Activated CD8-positive, alpha-beta T cell treated with anti-CD3 and anti-CD28 coated beads for 36 hours (primary cell): ENCODE measurements at regions not wholly inside any gene's neighbourhood (a gene's known extent, or its start where the extent isn't known, plus 50 kb on each side); places are given as distances from the start of the nearest gene placed in this dataset.
"Not testable (repeated sequence)": the region's sequence is repeated elsewhere in the genome, so short reads cannot be mapped to it uniquely, and the experiment has no call there.

Experiments
- ATAC-seq: fragments of 200-7000 bp; cut with Tn5 transposase; one replicate; pipeline ENCODE4 v1.10.0; 2021; ENCODE audit warnings: mild to moderate bottlenecking, moderate library complexity
- CTCF ChIA-PET: fragments of 350-600 bp; sonication (Branson Sonifier 250); formaldehyde crosslinking; loops from one replicate; lab custom pipeline; 2021; ENCODE audit warnings: antibody characterized with exemption; lab: Charles Lee
- POLR2A ChIA-PET: fragments of 350-600 bp; sonication (Branson Sonifier 250); formaldehyde crosslinking; loops from one replicate; lab custom pipeline; 2021; ENCODE audit warnings: antibody characterized with exemption; lab: Charles Lee
- DNase-seq: peaks from one replicate; pipeline ENCODE4 v3.0.0-alpha.2; 2020
- H3K27ac Mint-ChIP-seq: one replicate; pipeline ENCODE4 v1.8.0; 2021; ENCODE audit warnings: mild to moderate bottlenecking, mixed read lengths
- H3K27me3 Mint-ChIP-seq: one replicate; pipeline ENCODE4 v1.8.0; 2021; ENCODE audit warnings: mixed read lengths
- H3K36me3 Mint-ChIP-seq: one replicate; pipeline ENCODE4 v1.8.0; 2021; ENCODE audit warnings: low read depth, mixed read lengths
- H3K4me1 Mint-ChIP-seq: one replicate; pipeline ENCODE4 v1.8.0; 2021; ENCODE audit warnings: low read depth, mixed read lengths
- H3K4me3 Mint-ChIP-seq: one replicate; pipeline ENCODE4 v1.8.0; 2021; ENCODE audit warnings: mild to moderate bottlenecking, moderate library complexity, mixed read lengths
- H3K9me3 Mint-ChIP-seq: one replicate; pipeline ENCODE4 v1.8.0; 2021; ENCODE audit warnings: mixed read lengths
- CTCF ChIP-seq: fragments of 200-600 bp; IDR thresholded peaks from one replicate; pipeline ENCODE4 v1.8.0; 2022; ENCODE audit warnings: antibody characterized with exemption, mild to moderate bottlenecking
- intact Hi-C: fragments of 100-400 bp; cut with micrococcal nuclease; formaldehyde crosslinking; loops from one replicate; pipeline ENCODE4 v1.10.0; 2022

DNA sequence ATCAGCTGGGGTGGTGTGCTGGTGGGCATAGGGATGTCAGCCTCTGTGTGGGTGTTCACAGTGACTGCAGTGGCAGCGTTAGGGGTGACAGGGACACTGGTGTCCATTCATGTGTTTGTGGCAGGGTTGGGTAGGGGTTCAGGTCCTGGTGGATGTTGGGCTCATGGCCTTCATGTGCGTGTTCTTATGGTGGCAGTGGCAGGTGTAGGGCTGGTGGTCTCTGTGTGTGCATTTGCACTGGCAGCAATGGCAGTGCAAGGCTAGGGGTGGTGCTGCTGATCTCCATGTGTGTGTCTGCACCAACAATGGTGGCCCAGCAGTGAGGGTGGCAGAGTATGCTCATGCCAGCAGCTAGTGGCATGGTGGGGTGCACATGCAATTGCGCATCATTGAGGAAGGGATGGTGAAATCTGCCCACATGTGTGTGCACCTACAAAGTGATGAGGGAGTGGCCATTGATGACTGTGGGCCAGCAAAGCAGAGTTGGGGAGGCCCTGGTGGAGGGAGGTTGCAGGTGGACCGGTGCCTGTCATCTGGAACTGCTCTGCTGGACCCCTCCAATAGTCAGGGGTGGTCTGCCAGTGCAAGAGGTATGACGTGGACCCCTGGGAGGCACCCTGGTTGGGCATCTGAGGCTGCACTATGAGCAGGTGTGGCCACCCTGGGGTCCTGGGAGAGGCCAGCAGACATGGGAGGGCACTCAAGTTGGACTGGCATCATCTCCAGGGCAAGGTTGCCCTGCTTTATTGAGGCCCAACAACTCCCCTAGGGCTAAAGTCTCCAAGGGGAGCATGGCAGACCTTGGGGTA is 182.9 kb downstream of the TTC6 start:
- Mint-ChIP-seq H3K27ac (no peak overlapping the region), H3K36me3 (no peaks in the 10 kb centered on the region)

DNA sequence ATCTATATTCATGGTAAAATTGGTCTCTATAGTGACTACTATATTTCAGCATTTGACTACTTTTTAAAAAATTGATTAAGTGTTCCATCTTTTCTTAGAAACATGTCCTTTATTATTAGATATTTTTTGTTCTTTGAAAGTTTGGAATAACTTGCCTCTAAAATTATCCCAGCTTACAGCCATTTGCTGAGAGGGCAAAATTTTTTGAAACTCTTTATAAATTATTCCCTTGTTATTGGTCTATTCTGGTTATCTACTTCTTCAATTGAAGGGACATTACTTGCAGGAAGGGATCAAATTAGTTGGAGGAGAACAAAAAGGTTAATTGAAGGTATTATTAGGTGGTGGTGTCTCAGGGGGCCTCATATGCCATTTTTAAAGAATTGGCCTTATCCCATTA is 184.1 kb downstream of the TTC6 start:
- ATAC-seq (no peak), DNase-seq (no peak)
- peaks cover 6% of the 10 kb centered on the region for H3K9me3 Mint-ChIP-seq
- no peaks in the 10 kb centered on the region for H3K27me3 Mint-ChIP-seq
- no peak overlapping the region for H3K4me3 Mint-ChIP-seq
- intact Hi-C loops: no loop called here
- ChIA-PET POLR2A (no interaction called here), CTCF (no interaction called here)
- no peak overlapping the region for H3K27ac Mint-ChIP-seq
- H3K4me1 Mint-ChIP-seq: no peaks in the 10 kb centered on the region
- H3K36me3 Mint-ChIP-seq: no peaks in the 10 kb centered on the region
- TF ChIP-seq CTCF: no peak

More for the DNA sequence above, 182.9 kb downstream of the TTC6 start:
- Mint-ChIP-seq H3K4me3 (no peak overlapping the region), H3K4me1 (no peaks in the 10 kb centered on the region), H3K9me3 (peaks cover 3% of the 10 kb centered on the region), H3K27me3 (no peaks in the 10 kb centered on the region)
- TF ChIP-seq CTCF: no peak
- ATAC-seq: no peak
- ChIA-PET POLR2A (no interaction called here), CTCF (no interaction called here)
- DNase-seq: no peak
- intact Hi-C loops: no loop called here

DNA sequence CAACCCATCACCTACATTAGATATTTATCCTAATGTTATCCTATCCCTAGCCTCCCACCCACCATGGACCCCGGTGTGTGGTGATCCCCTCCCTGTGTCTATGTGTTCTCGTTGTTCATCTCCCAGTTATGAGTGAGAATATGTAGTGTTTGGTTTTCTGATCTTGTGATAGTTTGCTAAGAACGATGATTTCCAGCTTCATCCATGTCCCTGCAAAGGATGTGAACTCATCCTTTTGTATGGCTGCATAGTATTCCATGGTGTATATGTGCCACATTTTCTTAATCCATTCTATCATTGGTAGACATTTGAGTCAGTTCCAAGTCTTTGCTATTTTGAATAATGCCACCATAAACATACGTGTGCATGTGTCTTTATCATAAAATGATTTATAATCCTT is 185.3 kb downstream of the TTC6 start:
- H3K4me3 Mint-ChIP-seq, ATAC-seq, POLR2A ChIA-PET, H3K4me1 Mint-ChIP-seq, H3K27ac Mint-ChIP-seq, H3K9me3 Mint-ChIP-seq, DNase-seq, intact Hi-C loops, H3K36me3 Mint-ChIP-seq, CTCF ChIA-PET, H3K27me3 Mint-ChIP-seq: not testable (repeated sequence)

GRCh38 chr14:37784203-37784826 is 188.9 kb downstream of the TTC6 start:
- H3K4me1 Mint-ChIP-seq, CTCF ChIA-PET, ATAC-seq, POLR2A ChIA-PET, H3K36me3 Mint-ChIP-seq, intact Hi-C loops, H3K4me3 Mint-ChIP-seq, H3K27ac Mint-ChIP-seq, H3K9me3 Mint-ChIP-seq, H3K27me3 Mint-ChIP-seq, DNase-seq: not testable (repeated sequence)

DNA sequence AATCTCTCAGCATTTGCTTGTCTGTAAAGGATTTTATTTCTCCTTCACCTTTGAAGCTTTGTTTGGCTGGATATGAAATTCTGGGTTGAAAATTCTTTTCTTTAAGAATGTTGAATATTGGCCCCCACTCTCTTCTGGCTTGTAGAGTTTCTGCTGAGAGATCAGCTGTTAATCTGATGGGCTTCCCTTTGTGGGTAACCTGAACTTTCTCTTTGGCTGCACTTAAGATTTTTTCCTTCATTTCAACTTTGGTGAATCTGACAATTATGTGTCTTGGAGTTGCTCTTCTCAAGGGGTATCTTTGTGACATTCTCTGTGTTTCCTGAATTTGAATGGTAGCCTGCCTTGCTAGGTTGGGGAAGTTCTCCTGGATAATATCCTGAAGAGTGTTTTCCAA is 189.4 kb downstream of the TTC6 start:
- ATAC-seq, CTCF ChIA-PET, H3K36me3 Mint-ChIP-seq, H3K27me3 Mint-ChIP-seq, H3K4me1 Mint-ChIP-seq, H3K9me3 Mint-ChIP-seq, POLR2A ChIA-PET, H3K27ac Mint-ChIP-seq, intact Hi-C loops, H3K4me3 Mint-ChIP-seq, DNase-seq: not testable (repeated sequence)

- H3K36me3 Mint-ChIP-seq, DNase-seq, POLR2A ChIA-PET, H3K27ac Mint-ChIP-seq, H3K27me3 Mint-ChIP-seq, H3K4me3 Mint-ChIP-seq, ATAC-seq, H3K4me1 Mint-ChIP-seq, intact Hi-C loops, H3K9me3 Mint-ChIP-seq, CTCF ChIA-PET: not testable (repeated sequence)
Measured at GRCh38 chr14:37785298-37785697, 189.9 kb downstream of the TTC6 start.

GRCh38 chr14:37786114-37786625 is 190.7 kb downstream of the TTC6 start:
- ATAC-seq, H3K27ac Mint-ChIP-seq, H3K36me3 Mint-ChIP-seq, H3K4me3 Mint-ChIP-seq, H3K4me1 Mint-ChIP-seq, H3K27me3 Mint-ChIP-seq, DNase-seq, POLR2A ChIA-PET, CTCF ChIA-PET, H3K9me3 Mint-ChIP-seq, intact Hi-C loops: not testable (repeated sequence)
